B cell (primary cell): ENCODE measurements at regions not wholly inside any gene's neighbourhood (a gene's known extent, or its start where the extent isn't known, plus 50 kb on each side); places are given as distances from the start of the nearest gene placed in this dataset.

ENCODE experiments used
- ATAC-seq: fragments of 200-7000 bp; cut with Tn5 transposase; one replicate; pipeline ENCODE4 v1.10.0; 2021; ENCODE audit warnings: low read depth, mild to moderate bottlenecking, moderate number of reproducible peaks, moderate library complexity
- CTCF ChIA-PET: fragments of 350-600 bp; sonication (Branson Sonifier 250); formaldehyde crosslinking; loops from one replicate; lab custom pipeline; 2021; ENCODE audit warnings: antibody characterized with exemption, inconsistent platforms; lab: Charles Lee
- POLR2A ChIA-PET: fragments of 350-600 bp; sonication (Branson Sonifier 250); formaldehyde crosslinking; loops from one replicate; lab custom pipeline; 2021; ENCODE audit warnings: antibody characterized with exemption; lab: Charles Lee
- DNase-seq: peaks from one replicate; pipeline ENCODE4 v3.0.0; 2013
- H2AFZ ChIP-seq: 2 replicates; pipeline ENCODE4 v1.6.1; 2012; ENCODE audit warnings: mild to moderate bottlenecking, low read depth, low read length; ENCODE audit not compliant: insufficient read depth, poor library complexity, severe bottlenecking
- H3K27ac ChIP-seq, 2 donors: 1 replicate in 1 of 2; 2 replicates in 1 of 2; pipeline ENCODE4 v1.5.1; 2012 to 2013; ENCODE audit warnings: low read length in 2 of 2, mild to moderate bottlenecking in 2 of 2, moderate library complexity in 1 of 2
- H3K27me3 ChIP-seq, 4 experiments: fragments of 200-600 bp in 1 of 4; sonication (generic) in 1 of 4; replicated peaks in 1 of 4; 1 replicate in 2 of 4; 2 replicates in 2 of 4; pipeline versions ENCODE4 v1.6.1 to v1.7.0; 2013 to 2016; ENCODE audit warnings: low read length in 3 of 4, mild to moderate bottlenecking in 2 of 4, mixed read lengths in 1 of 4, moderate library complexity in 1 of 4; ENCODE audit not compliant: insufficient read depth in 4 of 4, control insufficient read depth in 3 of 4; ENCODE audit errors: control extremely low read depth in 1 of 4
- H3K36me3 ChIP-seq, 2 experiments: replicated peaks in 1 of 2; 1 replicate in 1 of 2; 2 replicates in 1 of 2; pipeline versions ENCODE4 v1.6.1 to v1.7.1; 2013; ENCODE audit warnings: low read length in 1 of 2; ENCODE audit not compliant: insufficient read depth in 2 of 2, control insufficient read depth in 1 of 2; ENCODE audit errors: control extremely low read depth in 1 of 2, extremely low read depth in 1 of 2
- H3K4me1 ChIP-seq, 2 donors: fragments of 200-600 bp in 1 of 2; sonication (generic) in 1 of 2; 1 replicate in 1 of 2; 2 replicates in 1 of 2; pipeline versions ENCODE4 v1.5.1 to v1.6.1; 2013 to 2017; ENCODE audit warnings: low read length in 2 of 2; ENCODE audit not compliant: control insufficient read depth in 2 of 2, insufficient read depth in 2 of 2
- H3K4me2 ChIP-seq: replicated peaks from 2 replicates; pipeline ENCODE3; 2012; ENCODE audit warnings: mild to moderate bottlenecking, low read depth, low read length; ENCODE audit not compliant: poor library complexity, severe bottlenecking
- H3K4me3 ChIP-seq, 5 experiments: fragments of 200-600 bp in 1 of 5; sonication (generic) in 1 of 5; 1 replicate in 3 of 5; 2 replicates in 2 of 5; pipeline versions ENCODE4 v1.5.1 to v1.7.0; 2011 to 2016; ENCODE audit warnings: low read length in 4 of 5, mild to moderate bottlenecking in 4 of 5, low read depth in 2 of 5, control low read depth in 1 of 5, moderate library complexity in 1 of 5; ENCODE audit not compliant: insufficient read depth in 1 of 5; ENCODE audit errors: control extremely low read depth in 1 of 5, extremely low read depth in 1 of 5
- H3K79me2 ChIP-seq: fragments of 200-600 bp; sonication (generic); one replicate; pipeline ENCODE4 v1.6.0; 2016; ENCODE audit warnings: low read length; ENCODE audit not compliant: control insufficient read depth, insufficient read depth
- H3K9ac ChIP-seq: fragments of 200-600 bp; sonication (generic); 2 replicates; pipeline ENCODE4 v1.6.1; 2017; ENCODE audit warnings: mild to moderate bottlenecking, low read length, moderate library complexity
- H3K9me3 ChIP-seq, 3 donors: one replicate each; pipeline versions ENCODE4 v1.6.1 to v1.7.1; 2013; ENCODE audit warnings: low read length in 2 of 3; ENCODE audit not compliant: control insufficient read depth in 2 of 3, insufficient read depth in 1 of 3; ENCODE audit errors: control extremely low read depth in 1 of 3
- H4K20me1 ChIP-seq: 2 replicates; pipeline ENCODE4 v1.6.0; 2012; ENCODE audit warnings: mild to moderate bottlenecking, low read length; ENCODE audit not compliant: insufficient read depth, control insufficient read depth, poor library complexity, severe bottlenecking
- H3K27ac Mint-ChIP-seq: one replicate; pipeline ENCODE4 v1.8.0; 2021; ENCODE audit warnings: mixed read lengths
- H3K27me3 Mint-ChIP-seq: one replicate; pipeline ENCODE4 v1.8.0; 2021; ENCODE audit warnings: mixed read lengths
- H3K4me1 Mint-ChIP-seq: one replicate; pipeline ENCODE4 v1.8.0; 2021; ENCODE audit warnings: mixed read lengths
- H3K4me3 Mint-ChIP-seq: one replicate; pipeline ENCODE4 v1.8.0; 2021; ENCODE audit warnings: mixed read lengths
- H3K9me3 Mint-ChIP-seq: one replicate; pipeline ENCODE4 v1.8.0; 2022; ENCODE audit warnings: mixed read lengths; ENCODE audit not compliant: insufficient read depth
- CTCF ChIP-seq: fragments of 200-600 bp; IDR thresholded peaks from one replicate; pipeline ENCODE4 v1.8.0; 2022; ENCODE audit warnings: antibody characterized with exemption, mild to moderate bottlenecking
- EZH2 ChIP-seq: IDR thresholded peaks from 2 replicates; pipeline ENCODE4 v1.6.1; 2012; ENCODE audit warnings: borderline replicate concordance, low read depth, mild to moderate bottlenecking, moderate library complexity, low read length; ENCODE audit not compliant: insufficient read depth, poor library complexity, severe bottlenecking
- WGBS: methylation state at CpG from one replicate; pipeline ENCODE4 v1.1.5; 2013; ENCODE audit warnings: missing lambda C conversion rate; ENCODE audit not compliant: insufficient coverage; 5-methylcytosine and 5-hydroxymethylcytosine counted together
- intact Hi-C: fragments of 100-400 bp; cut with micrococcal nuclease; formaldehyde crosslinking; loops from one replicate; pipeline ENCODE4 v1.10.0; 2022

- intact Hi-C loops: no loop called here
- no peaks in the 10 kb centered on the region for H3K4me1 ChIP-seq
- POLR2A ChIA-PET: no interaction called here
- H3K27me3 Mint-ChIP-seq: peaks cover 12% of the 10 kb centered on the region
- DNase-seq (no peak), ATAC-seq (no peak)
- CTCF ChIA-PET: no interaction called here
- H3K79me2 ChIP-seq: no peaks in the 10 kb centered on the region
- no peak overlapping the region for H3K27ac ChIP-seq
- no peak overlapping the region for H3K27ac Mint-ChIP-seq
- no peak overlapping the region for H3K4me3 ChIP-seq
- H3K4me3 Mint-ChIP-seq: no peak overlapping the region
- TF ChIP-seq CTCF: no peak
- no peaks in the 10 kb centered on the region for H3K36me3 ChIP-seq
- peaks cover 3% of the 10 kb centered on the region for H3K9me3 Mint-ChIP-seq
- H3K27me3 ChIP-seq: no peaks in the 10 kb centered on the region
- no peak overlapping the region for H2AFZ ChIP-seq
- no peak overlapping the region for H3K4me2 ChIP-seq
- no peaks in the 10 kb centered on the region for H3K9me3 ChIP-seq
- H3K9ac ChIP-seq: no peak overlapping the region
- H4K20me1 ChIP-seq: no peaks in the 10 kb centered on the region
- no peaks in the 10 kb centered on the region for H3K4me1 Mint-ChIP-seq
Measured at GRCh38 chr2:7480431-7480830, 563.2 kb downstream of the RNF144A start.

GRCh38 chr2:7490672-7491071 lies 573.5 kb downstream of the RNF144A start:
- CTCF ChIA-PET: no interaction called here
- no peaks in the 10 kb centered on the region for H3K36me3 ChIP-seq
- no peaks in the 10 kb centered on the region for H3K27me3 Mint-ChIP-seq
- H3K9ac ChIP-seq: no peak overlapping the region
- no peaks in the 10 kb centered on the region for H3K27me3 ChIP-seq
- no peaks in the 10 kb centered on the region for H3K79me2 ChIP-seq
- no peak overlapping the region for H2AFZ ChIP-seq
- H3K4me3 Mint-ChIP-seq: no peak overlapping the region
- H3K27ac ChIP-seq: no peak overlapping the region
- no peaks in the 10 kb centered on the region for H3K4me1 Mint-ChIP-seq
- no CpG with 5 or more reads among the region's 5 CpGs for WGBS
- intact Hi-C loops: no loop called here
- ATAC-seq: no peak
- H3K9me3 Mint-ChIP-seq: peaks cover 2% of the 10 kb centered on the region
- POLR2A ChIA-PET: no interaction called here
- no peak overlapping the region for H3K4me2 ChIP-seq
- no peaks in the 10 kb centered on the region for H3K9me3 ChIP-seq
- H3K27ac Mint-ChIP-seq: no peak overlapping the region
- no peak for DNase-seq
- no peaks in the 10 kb centered on the region for H4K20me1 ChIP-seq
- H3K4me1 ChIP-seq: no peaks in the 10 kb centered on the region
- no peak overlapping the region for H3K4me3 ChIP-seq
- no peak for TF ChIP-seq EZH2
- no peak for TF ChIP-seq CTCF
